CD4-positive, alpha-beta T cell treated with Interleukin-1 beta for 1 hour (primary cell): ENCODE measurements at regions not wholly inside any gene's neighbourhood (a gene's known extent, or its start where the extent isn't known, plus 50 kb on each side); places are given as distances from the start of the nearest gene placed in this dataset.

Experiments
- DNase-seq, 2 donors: peaks; one replicate each; pipeline ENCODE4 v3.0.0-alpha.2; 2020 to 2022

- DNase-seq, result no peak
Measured at GRCh38 chr3:23644099-23644498, 161.7 kb upstream of the UBE2E1 start.

GRCh38 chr3:23644676-23645075, 161.1 kb upstream of the UBE2E1 start:
- DNase-seq, result no peak

- no peak for DNase-seq
Measured at GRCh38 chr3:23645533-23646183, 160.1 kb upstream of the UBE2E1 start.

- no peak for DNase-seq
Measured at GRCh38 chr3:23646184-23646920, 159.4 kb upstream of the UBE2E1 start.

GRCh38 chr3:23647706-23648258, 158.0 kb upstream of the UBE2E1 start:
- DNase-seq, result no peak

- no peak for DNase-seq
Measured at GRCh38 chr3:23648326-23648995, 157.3 kb upstream of the UBE2E1 start.

GRCh38 chr3:23648996-23649395, 156.8 kb upstream of the UBE2E1 start:
- DNase-seq, result no peak

GRCh38 chr3:23649448-23649847, 156.3 kb upstream of the UBE2E1 start:
- DNase-seq, result no peak

- no peak for DNase-seq
Measured at GRCh38 chr3:23650371-23651140, 155.2 kb upstream of the UBE2E1 start.

- no peak for DNase-seq
Measured at GRCh38 chr3:23653647-23654525, 151.9 kb upstream of the UBE2E1 start.

GRCh38 chr3:23654571-23654970, 151.2 kb upstream of the UBE2E1 start:
- no peak for DNase-seq

GRCh38 chr3:23655749-23656148, 150.0 kb upstream of the UBE2E1 start:
- DNase-seq, result no peak

GRCh38 chr3:23656199-23656598, 149.6 kb upstream of the UBE2E1 start:
- DNase-seq, result no peak

- DNase-seq, result no peak
Measured at GRCh38 chr3:23656821-23657220, 148.9 kb upstream of the UBE2E1 start.

- DNase-seq, result no peak
Measured at GRCh38 chr3:23657647-23658046, 148.1 kb upstream of the UBE2E1 start.

- DNase-seq, result peak in 1 of 2 donors; percentile 18
Measured at GRCh38 chr3:23659274-23659673, 146.5 kb upstream of the UBE2E1 start.

GRCh38 chr3:23659840-23660430, 145.8 kb upstream of the UBE2E1 start:
- DNase-seq, result no peak

GRCh38 chr3:23662079-23662617, 143.6 kb upstream of the UBE2E1 start:
- DNase-seq, result no peak

- DNase-seq, result no peak
Measured at GRCh38 chr3:23663246-23663645, 142.5 kb upstream of the UBE2E1 start.

GRCh38 chr3:23663661-23664186, 142.0 kb upstream of the UBE2E1 start:
- no peak for DNase-seq

GRCh38 chr3:23664459-23664858, 141.3 kb upstream of the UBE2E1 start:
- DNase-seq, result no peak
